ENCODE measurements at regions not wholly inside any gene's neighbourhood (a gene's known extent, or its start where the extent isn't known, plus 50 kb on each side); places are given as distances from the start of the nearest gene placed in this dataset.

GRCh38 chr20:23155141-23155590 is 69.0 kb upstream of the CD93 start:
- no peak for TF ChIP-seq YY1 (IDR thresholded peaks at IDR 0.05; ENCODE audit: insufficient read depth, insufficient read length)
- no peak for TF ChIP-seq ZNF274 (IDR thresholded peaks at IDR 0.05; ENCODE audit: low read depth, low read length)
